ENCODE measurements at regions not wholly inside any gene's neighbourhood (a gene's known extent, or its start where the extent isn't known, plus 50 kb on each side); places are given as distances from the start of the nearest gene placed in this dataset.

GRCh38 chr5:97580746-97581145 is 397.7 kb upstream of the RIOK2 start:
- Histone ChIP-seq H3K4me3 (replicated peaks; ENCODE audit: low read depth, low read length) (no peak overlapping the region), H3K36me3 (ENCODE audit: control insufficient read depth, insufficient read depth, low read length) (no peaks in the 10 kb centered on the region), H3K27me3 (replicated peaks; ENCODE audit: control insufficient read depth, insufficient read depth, low read length) (no peaks in the 10 kb centered on the region)
- no peak for TF ChIP-seq CTCF (IDR thresholded peaks at IDR 0.05; ENCODE audit: insufficient read depth, low read length, poor library complexity, severe bottlenecking)
- no peak for DNase-seq (ENCODE audit: extremely low read depth, insufficient read length)

GRCh38 chr5:97591781-97592180 is 408.7 kb upstream of the RIOK2 start:
- no peaks in the 10 kb centered on the region for H3K36me3 ChIP-seq (ENCODE audit: control insufficient read depth, insufficient read depth, low read length)
- TF ChIP-seq CTCF (IDR thresholded peaks at IDR 0.05; ENCODE audit: insufficient read depth, low read length, poor library complexity, severe bottlenecking), result no peak
- no peak overlapping the region for H3K4me3 ChIP-seq (replicated peaks; ENCODE audit: low read depth, low read length)
- H3K27me3 ChIP-seq (replicated peaks; ENCODE audit: control insufficient read depth, insufficient read depth, low read length), result no peaks in the 10 kb centered on the region
- DNase-seq (ENCODE audit: extremely low read depth, insufficient read length), result no peak

GRCh38 chr5:97600486-97600885 is 417.4 kb upstream of the RIOK2 start:
- Histone ChIP-seq H3K4me3 (replicated peaks; ENCODE audit: low read depth, low read length) (no peak overlapping the region), H3K27me3 (replicated peaks; ENCODE audit: control insufficient read depth, insufficient read depth, low read length) (no peaks in the 10 kb centered on the region), H3K36me3 (ENCODE audit: control insufficient read depth, insufficient read depth, low read length) (no peaks in the 10 kb centered on the region)
- no peak for DNase-seq (ENCODE audit: extremely low read depth, insufficient read length)
- TF ChIP-seq CTCF (IDR thresholded peaks at IDR 0.05; ENCODE audit: insufficient read depth, low read length, poor library complexity, severe bottlenecking), result no peak

- TF ChIP-seq CTCF (IDR thresholded peaks at IDR 0.05; ENCODE audit: insufficient read depth, low read length, poor library complexity, severe bottlenecking), result no peak
- DNase-seq (ENCODE audit: extremely low read depth, insufficient read length), result no peak
- Histone ChIP-seq H3K36me3 (ENCODE audit: control insufficient read depth, insufficient read depth, low read length) (no peaks in the 10 kb centered on the region), H3K27me3 (replicated peaks; ENCODE audit: control insufficient read depth, insufficient read depth, low read length) (no peaks in the 10 kb centered on the region), H3K4me3 (replicated peaks; ENCODE audit: low read depth, low read length) (no peak overlapping the region)
Measured at GRCh38 chr5:97601651-97602050, 418.6 kb upstream of the RIOK2 start.

- no peaks in the 10 kb centered on the region for H3K36me3 ChIP-seq (ENCODE audit: control insufficient read depth, insufficient read depth, low read length)
- DNase-seq (ENCODE audit: extremely low read depth, insufficient read length), result no peak
- TF ChIP-seq CTCF (IDR thresholded peaks at IDR 0.05; ENCODE audit: insufficient read depth, low read length, poor library complexity, severe bottlenecking), result no peak
Measured at GRCh38 chr5:97606531-97606930, 423.5 kb upstream of the RIOK2 start.

GRCh38 chr5:97608501-97608900 is 425.5 kb upstream of the RIOK2 start:
- H3K36me3 ChIP-seq (ENCODE audit: control insufficient read depth, insufficient read depth, low read length), result no peaks in the 10 kb centered on the region
- TF ChIP-seq CTCF (IDR thresholded peaks at IDR 0.05; ENCODE audit: insufficient read depth, low read length, poor library complexity, severe bottlenecking), result no peak
- DNase-seq (ENCODE audit: extremely low read depth, insufficient read length), result no peak
- H3K27me3 ChIP-seq (replicated peaks; ENCODE audit: control insufficient read depth, insufficient read depth, low read length), result no peaks in the 10 kb centered on the region
- H3K4me3 ChIP-seq (replicated peaks; ENCODE audit: low read depth, low read length), result no peak overlapping the region

More at GRCh38 chr5:97606531-97606930, 423.5 kb upstream of the RIOK2 start:
- no peaks in the 10 kb centered on the region for H3K27me3 ChIP-seq (replicated peaks; ENCODE audit: control insufficient read depth, insufficient read depth, low read length)
- no peak overlapping the region for H3K4me3 ChIP-seq (replicated peaks; ENCODE audit: low read depth, low read length)
